ENCODE measurements at regions not wholly inside any gene's neighbourhood (a gene's known extent, or its start where the extent isn't known, plus 50 kb on each side); places are given as distances from the start of the nearest gene placed in this dataset.

DNA sequence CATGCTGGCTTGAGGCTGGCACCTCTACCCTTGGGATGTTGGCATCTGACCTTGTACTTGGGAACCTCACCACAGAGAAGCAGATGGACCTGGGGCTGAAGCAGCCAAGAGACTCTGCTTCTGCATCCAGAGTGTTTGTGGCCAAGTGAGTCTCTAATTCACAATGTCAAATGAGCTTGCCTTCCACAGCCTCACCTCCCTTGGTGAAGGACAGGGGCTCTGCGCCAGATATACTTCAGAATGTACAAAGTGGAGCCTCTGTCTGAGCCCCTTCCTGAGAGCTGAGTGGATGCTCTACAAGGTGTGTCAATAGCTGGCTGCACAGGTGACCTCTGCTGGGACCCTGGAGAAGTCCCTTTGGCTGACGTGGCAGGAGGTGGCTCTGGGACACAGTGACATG is 508.9 kb downstream of the CDH26 start:
- DNase-seq (no peak), ATAC-seq (peak in 1 of 2 donors; percentile 51)
- Histone ChIP-seq H3K27me3 (ENCODE audit: low read depth) (no peaks in the 10 kb centered on the region), H3K27ac (no peak overlapping the region), H3K36me3 (no peaks in the 10 kb centered on the region), H3K9me3 (no peaks in the 10 kb centered on the region), H3K4me3 (no peak overlapping the region), H3K4me1 (no peaks in the 10 kb centered on the region)
- no peak for TF ChIP-seq CTCF (IDR thresholded peaks at IDR 0.05)
- intact Hi-C loops (cut with DNase I): no loop called here

- ATAC-seq (no peak), DNase-seq (no peak)
- intact Hi-C loops (cut with DNase I): no loop called here
- no peaks in the 10 kb centered on the region for H3K4me1 ChIP-seq
- no peak overlapping the region for H3K4me3 ChIP-seq
- H3K27ac ChIP-seq: no peak overlapping the region
- no peaks in the 10 kb centered on the region for H3K9me3 ChIP-seq
- H3K36me3 ChIP-seq: no peaks in the 10 kb centered on the region
- no peak for TF ChIP-seq CTCF (IDR thresholded peaks at IDR 0.05)
- H3K27me3 ChIP-seq (ENCODE audit: low read depth): no peaks in the 10 kb centered on the region
Observed at GRCh38 chr20:60467771-60468170, 509.5 kb downstream of the CDH26 start.

- Histone ChIP-seq H3K4me1 (no peaks in the 10 kb centered on the region), H3K27ac (no peak overlapping the region), H3K27me3 (ENCODE audit: low read depth) (no peaks in the 10 kb centered on the region), H3K9me3 (no peaks in the 10 kb centered on the region), H3K36me3 (no peaks in the 10 kb centered on the region), H3K4me3 (no peak overlapping the region)
- ATAC-seq (no peak), DNase-seq (no peak)
- TF ChIP-seq CTCF (IDR thresholded peaks at IDR 0.05): no peak
- intact Hi-C loops (cut with DNase I): no loop called here
Observed at GRCh38 chr20:60469829-60470228, 511.6 kb downstream of the CDH26 start.

GRCh38 chr20:60470366-60470765 is 512.1 kb downstream of the CDH26 start:
- Histone ChIP-seq H3K4me1 (no peaks in the 10 kb centered on the region), H3K4me3 (no peak overlapping the region), H3K9me3 (no peaks in the 10 kb centered on the region), H3K36me3 (no peaks in the 10 kb centered on the region), H3K27ac (no peak overlapping the region), H3K27me3 (ENCODE audit: low read depth) (no peaks in the 10 kb centered on the region)
- intact Hi-C loops (cut with DNase I): no loop called here
- no peak for TF ChIP-seq CTCF (IDR thresholded peaks at IDR 0.05)
- DNase-seq (no peak), ATAC-seq (no peak)

DNA sequence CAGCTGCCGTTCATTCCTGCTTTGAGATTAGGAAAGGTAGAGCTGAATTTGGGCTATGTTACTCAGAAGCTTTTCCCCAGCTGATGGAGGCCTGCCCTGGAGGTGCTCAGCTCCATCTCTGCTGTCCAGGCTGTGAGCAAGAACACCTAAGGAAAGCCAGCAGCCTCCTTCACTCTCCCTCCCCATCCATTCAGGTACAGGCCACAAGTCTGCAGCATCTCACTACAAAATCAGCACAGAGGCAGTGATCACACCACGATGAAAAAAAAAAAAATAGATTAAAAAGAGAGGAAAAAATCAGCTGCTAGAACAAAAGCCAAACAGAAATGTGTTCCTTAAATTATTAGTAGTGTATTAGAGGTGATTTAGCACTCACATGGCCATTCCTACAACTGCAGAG is 515.0 kb downstream of the CDH26 start:
- Histone ChIP-seq H3K27me3 (ENCODE audit: low read depth) (no peaks in the 10 kb centered on the region), H3K4me3 (no peak overlapping the region), H3K9me3 (no peaks in the 10 kb centered on the region), H3K4me1 (no peaks in the 10 kb centered on the region), H3K27ac (no peak overlapping the region), H3K36me3 (no peaks in the 10 kb centered on the region)
- no peak for TF ChIP-seq CTCF (IDR thresholded peaks at IDR 0.05)
- ATAC-seq: no peak
- no peak for DNase-seq
- intact Hi-C loops (cut with DNase I): no loop called here

DNA sequence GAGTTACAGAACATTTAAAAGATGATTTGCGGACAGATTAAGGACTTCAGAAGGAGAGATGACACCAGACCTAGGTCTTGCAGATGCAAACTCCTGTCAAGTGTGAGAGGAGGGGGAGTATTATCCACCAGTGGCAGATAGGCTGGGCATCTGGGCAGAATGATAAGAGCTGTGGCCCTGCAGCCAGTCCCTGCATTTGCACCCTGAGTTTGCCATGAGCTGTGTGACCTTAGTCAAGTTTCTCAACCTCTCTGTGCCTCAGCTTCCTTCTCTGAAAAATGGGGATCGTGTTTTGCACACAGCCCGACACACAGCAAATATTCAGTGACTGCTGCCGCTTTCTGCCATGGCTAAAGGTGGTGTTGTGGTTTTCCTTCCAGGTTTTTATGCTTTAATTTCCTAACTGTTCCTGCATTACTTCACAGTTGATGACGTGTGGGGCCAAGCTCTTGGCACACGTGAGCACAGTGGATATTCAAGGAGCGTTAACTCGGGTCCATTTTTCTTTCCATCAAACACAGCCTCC is 516.2 kb downstream of the CDH26 start:
- no peak for ATAC-seq
- H3K4me3 ChIP-seq: no peak overlapping the region
- no peaks in the 10 kb centered on the region for H3K27me3 ChIP-seq (ENCODE audit: low read depth)
- H3K36me3 ChIP-seq: no peaks in the 10 kb centered on the region
- H3K27ac ChIP-seq: no peak overlapping the region
- H3K9me3 ChIP-seq: no peaks in the 10 kb centered on the region
- H3K4me1 ChIP-seq: no peaks in the 10 kb centered on the region
- intact Hi-C loops (cut with DNase I): no loop called here
- DNase-seq: no peak
- no peak for TF ChIP-seq CTCF (IDR thresholded peaks at IDR 0.05)
